Tibial nerve (tissue), 4 donors: ENCODE measurements at regions not wholly inside any gene's neighbourhood (a gene's known extent, or its start where the extent isn't known, plus 50 kb on each side); places are given as distances from the start of the nearest gene placed in this dataset.

ENCODE experiments used
- EP300 ChIP-seq, 2 donors: sonication (generic); formaldehyde crosslinking; IDR thresholded peaks; one replicate each; pipeline ENCODE4 v1.6.1; 2017; ENCODE audit warnings: antibody characterized with exemption in 2 of 2, mild to moderate bottlenecking in 1 of 2
- POLR2A ChIP-seq, 2 donors: fragments of 450-650 bp; IDR thresholded peaks; one replicate each; pipeline ENCODE4 v1.6.1; 2017; ENCODE audit warnings: antibody characterized with exemption in 2 of 2, mild to moderate bottlenecking in 2 of 2, moderate library complexity in 2 of 2
- TF ChIP-seq, protein P1 (sequence below), 5 experiments: fragments of 200-600 bp in 3 of 5; fragments of 450-650 bp in 2 of 5; sonication (generic) in 3 of 5; IDR thresholded peaks; one replicate each; pipeline ENCODE4 v1.5.1; 2016 to 2019; ENCODE audit warnings: antibody characterized with exemption in 5 of 5, mild to moderate bottlenecking in 3 of 5, moderate library complexity in 2 of 5

DNA sequence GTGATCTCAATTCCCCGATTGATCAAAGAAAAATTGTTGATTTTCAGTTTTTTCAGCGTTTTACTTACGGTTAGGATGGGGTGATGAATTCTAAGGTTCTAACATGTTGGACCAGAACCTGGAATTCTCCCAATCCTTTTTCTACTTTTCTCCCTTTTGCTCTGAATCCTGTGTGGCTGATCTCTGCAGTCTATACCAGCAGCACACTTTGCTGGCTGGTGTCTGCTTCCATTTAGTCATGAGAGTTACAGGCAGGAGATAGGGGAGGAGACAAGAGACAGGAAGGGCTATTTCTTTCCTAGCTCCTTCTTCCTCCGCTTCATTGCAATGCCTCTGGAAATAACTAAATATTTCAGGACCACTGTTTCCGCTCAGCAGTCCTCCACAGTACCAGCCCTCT, 623.9 kb downstream of the CENPC start:
- TF ChIP-seq, protein P1, sequence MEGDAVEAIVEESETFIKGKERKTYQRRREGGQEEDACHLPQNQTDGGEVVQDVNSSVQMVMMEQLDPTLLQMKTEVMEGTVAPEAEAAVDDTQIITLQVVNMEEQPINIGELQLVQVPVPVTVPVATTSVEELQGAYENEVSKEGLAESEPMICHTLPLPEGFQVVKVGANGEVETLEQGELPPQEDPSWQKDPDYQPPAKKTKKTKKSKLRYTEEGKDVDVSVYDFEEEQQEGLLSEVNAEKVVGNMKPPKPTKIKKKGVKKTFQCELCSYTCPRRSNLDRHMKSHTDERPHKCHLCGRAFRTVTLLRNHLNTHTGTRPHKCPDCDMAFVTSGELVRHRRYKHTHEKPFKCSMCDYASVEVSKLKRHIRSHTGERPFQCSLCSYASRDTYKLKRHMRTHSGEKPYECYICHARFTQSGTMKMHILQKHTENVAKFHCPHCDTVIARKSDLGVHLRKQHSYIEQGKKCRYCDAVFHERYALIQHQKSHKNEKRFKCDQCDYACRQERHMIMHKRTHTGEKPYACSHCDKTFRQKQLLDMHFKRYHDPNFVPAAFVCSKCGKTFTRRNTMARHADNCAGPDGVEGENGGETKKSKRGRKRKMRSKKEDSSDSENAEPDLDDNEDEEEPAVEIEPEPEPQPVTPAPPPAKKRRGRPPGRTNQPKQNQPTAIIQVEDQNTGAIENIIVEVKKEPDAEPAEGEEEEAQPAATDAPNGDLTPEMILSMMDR (IDR thresholded peaks at IDR 0.05), result no peak
- no peak for TF ChIP-seq POLR2A (IDR thresholded peaks at IDR 0.05)
- no peak for TF ChIP-seq EP300 (IDR thresholded peaks at IDR 0.05)
